Esophagus muscularis mucosa (tissue), 4 donors: ENCODE measurements at regions not wholly inside any gene's neighbourhood (a gene's known extent, or its start where the extent isn't known, plus 50 kb on each side); places are given as distances from the start of the nearest gene placed in this dataset.
"Not testable (repeated sequence)": the region's sequence is repeated elsewhere in the genome, so short reads cannot be mapped to it uniquely, and the experiment has no call there.

Experiments
- DNase-seq: peaks from one replicate; pipeline ENCODE4 v3.0.0-alpha.2; 2017; ENCODE audit errors: extremely low spot score
- H3K27ac ChIP-seq, 4 donors: fragments of 200-600 bp; sonication (generic); replicated peaks in 1 of 4; 1 replicate in 3 of 4; 2 replicates in 1 of 4; pipeline ENCODE4 v1.5.1; 2016 to 2019; ENCODE audit warnings: mild to moderate bottlenecking in 1 of 4
- H3K27me3 ChIP-seq, 4 donors: fragments of 200-600 bp; sonication (generic); one replicate each; pipeline versions ENCODE4 v1.5.1 to v1.6.0; 2016 to 2019
- H3K36me3 ChIP-seq, 4 donors: fragments of 200-600 bp; sonication (generic); one replicate each; pipeline ENCODE4 v1.5.1; 2016 to 2019
- H3K4me1 ChIP-seq, 4 donors: fragments of 200-600 bp; sonication (generic); one replicate each; pipeline ENCODE4 v1.5.1; 2016 to 2019
- H3K4me3 ChIP-seq, 4 donors: fragments of 200-600 bp; sonication (generic); 1 replicate in 2 of 4; 2 replicates in 2 of 4; pipeline ENCODE4 v1.5.1; 2016 to 2019; ENCODE audit warnings: mild to moderate bottlenecking in 4 of 4, moderate library complexity in 1 of 4
- H3K9me3 ChIP-seq, 4 donors: fragments of 200-600 bp; sonication (generic); 1 replicate in 3 of 4; 2 replicates in 1 of 4; pipeline ENCODE4 v1.5.1; 2016 to 2019
- CTCF ChIP-seq, 3 experiments: fragments of 200-600 bp in 2 of 3; fragments of 450-650 bp in 1 of 3; sonication (generic) in 2 of 3; IDR thresholded peaks; one replicate each; pipeline ENCODE4 v1.5.1; 2017 to 2019; ENCODE audit warnings: antibody characterized with exemption in 3 of 3, mild to moderate bottlenecking in 2 of 3, moderate library complexity in 1 of 3
- EP300 ChIP-seq: sonication (generic); formaldehyde crosslinking; IDR thresholded peaks from one replicate; pipeline ENCODE4 v1.6.1; 2017; ENCODE audit warnings: antibody characterized with exemption
- POLR2A ChIP-seq: fragments of 450-650 bp; IDR thresholded peaks from one replicate; pipeline ENCODE4 v1.6.1; 2017; ENCODE audit warnings: antibody characterized with exemption, moderate library complexity, mild to moderate bottlenecking, low read depth
- POLR2AphosphoS5 ChIP-seq, 2 donors: sonication (generic); formaldehyde crosslinking; IDR thresholded peaks; one replicate each; pipeline ENCODE4 v1.6.1; 2017; ENCODE audit warnings: antibody characterized with exemption in 2 of 2
- WGBS: methylation state at CpG from one replicate; pipeline ENCODE4 v1.1.5; 2018; 5-methylcytosine and 5-hydroxymethylcytosine counted together
- intact Hi-C: fragments of 100-400 bp; cut with DNase I; formaldehyde crosslinking; loops from one replicate; pipeline ENCODE4 v1.15.1; 2023

GRCh38 chr13:22961835-22962537 is 218.8 kb upstream of the SGCG start:
- intact Hi-C loops, result no loop called here
- peaks cover 0 to 8% (median 0%) of the 10 kb centered on the region in 4 donors for H3K27me3 ChIP-seq
- no peaks in the 10 kb centered on the region for H3K36me3 ChIP-seq
- H3K4me1 ChIP-seq, result no peaks in the 10 kb centered on the region
- DNase-seq, result peak; percentile 21
- WGBS, result 79% methylated on average over 16 of the region's 16 CpGs
- H3K4me3 ChIP-seq, result no peak overlapping the region
- no peak overlapping the region for H3K27ac ChIP-seq
- no peaks in the 10 kb centered on the region for H3K9me3 ChIP-seq
- no peak for TF ChIP-seq POLR2A
- no peak for TF ChIP-seq EP300
- no peak for TF ChIP-seq CTCF (IDR thresholded peaks at IDR 0.05)
- TF ChIP-seq POLR2AphosphoS5 (IDR thresholded peaks at IDR 0.05), result no peak

GRCh38 chr13:22963384-22964053 is 217.3 kb upstream of the SGCG start:
- H3K9me3 ChIP-seq, H3K4me3 ChIP-seq, intact Hi-C loops, H3K27me3 ChIP-seq, H3K36me3 ChIP-seq, H3K4me1 ChIP-seq, H3K27ac ChIP-seq: not testable (repeated sequence)
- DNase-seq, result peak; percentile 50
- 73% methylated on average over 8 of the region's 8 CpGs for WGBS

GRCh38 chr13:22964245-22964966 is 216.4 kb upstream of the SGCG start:
- 63% methylated on average over 5 of the region's 12 CpGs for WGBS
- Histone ChIP-seq H3K9me3 (no peaks in the 10 kb centered on the region), H3K36me3 (no peaks in the 10 kb centered on the region), H3K4me1 (no peaks in the 10 kb centered on the region), H3K27ac (no peak overlapping the region), H3K4me3 (no peak overlapping the region), H3K27me3 (peaks cover 0 to 8% (median 0%) of the 10 kb centered on the region in 4 donors)
- DNase-seq, result peak; percentile 89
- TF ChIP-seq EP300, result no peak
- no peak for TF ChIP-seq POLR2AphosphoS5 (IDR thresholded peaks at IDR 0.05)
- TF ChIP-seq CTCF (IDR thresholded peaks at IDR 0.05), result no peak
- no peak for TF ChIP-seq POLR2A
- intact Hi-C loops, result no loop called here

DNA sequence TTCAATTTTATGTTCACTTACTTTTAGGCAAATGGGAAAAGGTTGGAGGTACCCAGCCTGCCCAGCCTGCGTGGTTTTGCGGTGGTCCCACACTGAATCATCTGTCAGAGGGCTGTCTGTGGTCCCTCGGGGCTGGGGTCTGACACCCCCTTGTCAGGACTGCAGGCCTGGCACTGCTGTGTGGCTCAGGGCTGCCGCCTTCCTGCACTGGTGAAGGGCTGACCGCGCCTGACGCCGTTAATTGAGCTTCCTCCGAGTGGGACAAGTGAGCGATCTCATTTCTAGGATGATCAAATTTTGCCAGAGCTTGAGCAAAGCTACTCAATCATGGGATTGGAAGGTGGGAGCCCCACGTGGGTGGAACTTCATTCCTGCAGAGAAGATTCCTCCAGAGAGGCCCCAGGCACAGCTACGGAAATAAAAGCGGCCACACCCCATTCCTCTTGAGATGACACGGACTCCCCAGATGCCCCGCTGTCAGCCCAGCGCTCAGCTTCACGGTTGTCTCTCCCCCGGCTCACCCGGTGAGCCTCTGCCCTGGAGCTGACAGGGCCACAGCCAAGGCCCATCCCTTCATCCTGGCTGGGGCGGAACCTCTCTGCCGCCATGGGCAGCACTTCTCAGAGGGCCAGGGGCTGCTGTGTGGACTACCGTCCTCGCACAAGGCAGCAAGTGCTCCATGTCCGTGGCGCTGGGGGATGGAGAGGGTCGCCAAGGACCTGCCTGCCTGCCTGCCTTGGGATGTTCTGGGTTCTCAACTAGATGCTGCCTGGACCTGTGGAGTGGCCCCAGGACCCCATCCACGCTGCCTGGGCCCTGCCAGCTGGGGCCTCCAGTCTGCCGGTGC is 215.5 kb upstream of the SGCG start:
- H3K27me3 ChIP-seq, H3K4me3 ChIP-seq, H3K9me3 ChIP-seq, H3K36me3 ChIP-seq, intact Hi-C loops, H3K4me1 ChIP-seq, H3K27ac ChIP-seq: not testable (repeated sequence)
- WGBS, result 73% methylated on average over 17 of the region's 28 CpGs
- peak; percentile 89 for DNase-seq

- H3K27ac ChIP-seq, H3K4me1 ChIP-seq, H3K36me3 ChIP-seq, H3K27me3 ChIP-seq, intact Hi-C loops, H3K9me3 ChIP-seq, H3K4me3 ChIP-seq: not testable (repeated sequence)
- 80% methylated on average over 2 of the region's 8 CpGs for WGBS
- peak; percentile 57 for DNase-seq
These were observed 214.9 kb upstream of the SGCG start for GRCh38 chr13:22965858-22966239.

DNA sequence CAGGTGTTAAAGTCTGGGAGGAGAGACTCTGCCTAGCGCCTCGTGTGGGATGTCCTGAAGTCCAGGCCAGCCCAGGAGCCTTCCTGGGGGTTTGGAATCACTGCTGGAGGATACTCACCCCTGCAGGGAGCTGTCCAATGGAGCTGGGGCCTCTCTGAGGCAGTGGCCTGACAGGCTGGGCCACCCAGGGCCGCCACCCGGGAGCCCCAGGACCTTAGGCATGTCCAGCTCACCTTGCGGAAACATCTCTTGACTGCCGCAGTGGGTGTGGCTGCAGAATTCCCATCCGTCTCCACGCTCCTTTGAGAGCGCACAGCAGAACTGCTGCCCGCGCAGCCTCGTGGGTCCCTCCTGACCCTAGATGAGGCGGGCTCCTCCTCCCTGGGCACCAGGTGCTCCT is 214.0 kb upstream of the SGCG start:
- H3K27me3 ChIP-seq, H3K4me1 ChIP-seq, H3K36me3 ChIP-seq, H3K27ac ChIP-seq, H3K4me3 ChIP-seq, H3K9me3 ChIP-seq, intact Hi-C loops: not testable (repeated sequence)
- 83% methylated on average over 10 of the region's 13 CpGs for WGBS
- DNase-seq, result peak; percentile 19
